ENCODE measurements at regions not wholly inside any gene's neighbourhood (a gene's known extent, or its start where the extent isn't known, plus 50 kb on each side); places are given as distances from the start of the nearest gene placed in this dataset.

- ChIA-PET CTCF (no interaction called here), POLR2A (no interaction called here)
- no peaks in the 10 kb centered on the region for H3K27me3 Mint-ChIP-seq (ENCODE audit: insufficient read depth, unreplicated experiment)
- H3K36me3 Mint-ChIP-seq (ENCODE audit: insufficient read depth, unreplicated experiment), result no peaks in the 10 kb centered on the region
- no peak overlapping the region for H3K27ac Mint-ChIP-seq (ENCODE audit: unreplicated experiment)
- BruUV-seq (replicated peaks), result no TSS peak
- DNase-seq, result no peak
- H3K4me3 Mint-ChIP-seq (ENCODE audit: unreplicated experiment), result no peak overlapping the region
- Histone ChIP-seq H3K36me3 (ENCODE audit: control insufficient read depth, insufficient read depth, low read length) (no peaks in the 10 kb centered on the region), H3K9me3 (no peaks in the 10 kb centered on the region), H3K4me1 (peaks cover 38% of the 10 kb centered on the region), H3K4me3 (ENCODE audit: low read depth, low read length) (no peak overlapping the region), H3K27me3 (replicated peaks; ENCODE audit: control insufficient read depth, insufficient read depth, low read length) (no peaks in the 10 kb centered on the region)
- peaks cover 36% of the 10 kb centered on the region for H3K4me1 Mint-ChIP-seq (ENCODE audit: low read depth, unreplicated experiment)
- TF ChIP-seq CTCF (IDR thresholded peaks at IDR 0.05; ENCODE audit: insufficient read depth in 1 of 2, low read depth in 1 of 2, low read length in 1 of 2, severe bottlenecking in 1 of 2, unreplicated experiment in 1 of 2), result no peak
- intact Hi-C loops (cut with micrococcal nuclease; ENCODE audit: unreplicated experiment), result loop anchor here (5.0 kb wide), 1 partner anchor 406 kb away; no protein-coding TSS in a partner anchor
- H3K9me3 Mint-ChIP-seq (ENCODE audit: unreplicated experiment), result peaks cover 20% of the 10 kb centered on the region
Observed at GRCh38 chr4:18686338-18687037, 664.9 kb upstream of the LCORL start.

- Mint-ChIP-seq H3K4me3 (ENCODE audit: unreplicated experiment) (no peak overlapping the region), H3K9me3 (ENCODE audit: unreplicated experiment) (peaks cover 20% of the 10 kb centered on the region), H3K36me3 (ENCODE audit: insufficient read depth, unreplicated experiment) (no peaks in the 10 kb centered on the region), H3K4me1 (ENCODE audit: low read depth, unreplicated experiment) (peaks cover 22% of the 10 kb centered on the region), H3K27ac (ENCODE audit: unreplicated experiment) (no peak overlapping the region), H3K27me3 (ENCODE audit: insufficient read depth, unreplicated experiment) (no peaks in the 10 kb centered on the region)
- TF ChIP-seq CTCF (IDR thresholded peaks at IDR 0.05; ENCODE audit: insufficient read depth in 1 of 2, low read depth in 1 of 2, low read length in 1 of 2, severe bottlenecking in 1 of 2, unreplicated experiment in 1 of 2), result no peak
- no peak for DNase-seq
- no peaks in the 10 kb centered on the region for H3K27me3 ChIP-seq (replicated peaks; ENCODE audit: control insufficient read depth, insufficient read depth, low read length)
- ChIA-PET CTCF (no interaction called here), POLR2A (no interaction called here)
- no peaks in the 10 kb centered on the region for H3K9me3 ChIP-seq
- no peaks in the 10 kb centered on the region for H3K36me3 ChIP-seq (ENCODE audit: control insufficient read depth, insufficient read depth, low read length)
- intact Hi-C loops (cut with micrococcal nuclease; ENCODE audit: unreplicated experiment), result loop anchor here (5.0 kb wide), 1 partner anchor 407 kb away; no protein-coding TSS in a partner anchor
- H3K4me3 ChIP-seq (ENCODE audit: low read depth, low read length), result no peak overlapping the region
- no TSS peak for BruUV-seq (replicated peaks)
- H3K4me1 ChIP-seq, result peaks cover 27% of the 10 kb centered on the region
Observed at GRCh38 chr4:18684932-18685331, 663.4 kb upstream of the LCORL start.

- H3K9me3 ChIP-seq, result no peaks in the 10 kb centered on the region
- Mint-ChIP-seq H3K4me3 (ENCODE audit: unreplicated experiment) (no peak overlapping the region), H3K9me3 (ENCODE audit: unreplicated experiment) (peaks cover 7% of the 10 kb centered on the region), H3K27ac (ENCODE audit: unreplicated experiment) (no peak overlapping the region), H3K27me3 (ENCODE audit: insufficient read depth, unreplicated experiment) (no peaks in the 10 kb centered on the region), H3K4me1 (ENCODE audit: low read depth, unreplicated experiment) (peaks cover 9% of the 10 kb centered on the region), H3K36me3 (ENCODE audit: insufficient read depth, unreplicated experiment) (no peaks in the 10 kb centered on the region)
- no TSS peak for BruUV-seq (replicated peaks)
- H3K4me1 ChIP-seq, result peaks cover 8% of the 10 kb centered on the region; the same call in 1 of the 2 replicates
- POLR2A ChIA-PET, result no interaction called here
- H3K27me3 ChIP-seq (replicated peaks; ENCODE audit: control insufficient read depth, insufficient read depth, low read length), result no peaks in the 10 kb centered on the region
- intact Hi-C loops (cut with micrococcal nuclease; ENCODE audit: unreplicated experiment), result no loop called here
- CTCF ChIA-PET, result interaction anchor here (0.6 kb wide), 1 partner anchor 15 kb away, joined by 3 read pairs; no protein-coding TSS in a partner anchor
- DNase-seq, result no peak
- no peak for TF ChIP-seq CTCF (IDR thresholded peaks at IDR 0.05; ENCODE audit: insufficient read depth in 1 of 2, low read depth in 1 of 2, low read length in 1 of 2, severe bottlenecking in 1 of 2, unreplicated experiment in 1 of 2)
- no peak overlapping the region for H3K4me3 ChIP-seq (ENCODE audit: low read depth, low read length)
- H3K36me3 ChIP-seq (ENCODE audit: control insufficient read depth, insufficient read depth, low read length), result no peaks in the 10 kb centered on the region
Observed at GRCh38 chr4:18676526-18676915, 655.0 kb upstream of the LCORL start.

Measured in Caco-2 (cell line).